Transverse colon (tissue), 3 donors: ENCODE measurements at regions not wholly inside any gene's neighbourhood (a gene's known extent, or its start where the extent isn't known, plus 50 kb on each side); places are given as distances from the start of the nearest gene placed in this dataset.

Experiments
- CTCF ChIP-seq, 5 experiments: fragments of 200-600 bp in 3 of 5; fragments of 450-650 bp in 2 of 5; sonication (generic) in 3 of 5; IDR thresholded peaks; 1 replicate in 2 of 5; 2 replicates in 3 of 5; pipeline ENCODE4 v1.5.1; 2016 to 2017; ENCODE audit warnings: antibody characterized with exemption in 5 of 5, inconsistent platforms in 3 of 5, mild to moderate bottlenecking in 2 of 5, moderate library complexity in 1 of 5
- POLR2A ChIP-seq: fragments of 450-650 bp; IDR thresholded peaks from one replicate; pipeline ENCODE4 v1.6.1; 2016; ENCODE audit warnings: antibody characterized with exemption, mild to moderate bottlenecking, moderate library complexity

GRCh38 chr9:95679874-95680273, 163.1 kb upstream of the PTCH1 start:
- TF ChIP-seq CTCF (IDR thresholded peaks at IDR 0.05): no peak
- no peak for TF ChIP-seq POLR2A
